H9 (cell line): ENCODE measurements at regions not wholly inside any gene's neighbourhood (a gene's known extent, or its start where the extent isn't known, plus 50 kb on each side); places are given as distances from the start of the nearest gene placed in this dataset.

Experiments used
- DNase-seq: peaks from one replicate; pipeline ENCODE4 v3.0.0-alpha.2; 2017
- H2AFZ ChIP-seq: one replicate; pipeline ENCODE4 v1.6.1; 2013; ENCODE audit warnings: mild to moderate bottlenecking, low read length, control low read depth, moderate library complexity
- H2AK5ac ChIP-seq: 2 replicates; pipeline ENCODE4 v1.6.1; 2013; ENCODE audit warnings: low read length, control low read depth, mixed read lengths; ENCODE audit not compliant: insufficient read length
- H2BK120ac ChIP-seq: one replicate; pipeline ENCODE4 v1.6.1; 2013; ENCODE audit warnings: low read depth, mild to moderate bottlenecking, low read length, control low read depth, inconsistent platforms; ENCODE audit not compliant: poor library complexity, severe bottlenecking
- H2BK12ac ChIP-seq: 2 replicates; pipeline ENCODE4 v1.6.1; 2013; ENCODE audit warnings: low read length, control low read depth, mixed read lengths, low read depth; ENCODE audit not compliant: insufficient read length
- H2BK15ac ChIP-seq: 2 replicates; pipeline ENCODE4 v1.6.1; 2013; ENCODE audit warnings: low read depth, low read length, control low read depth
- H2BK20ac ChIP-seq: one replicate; pipeline ENCODE4 v1.6.1; 2013; ENCODE audit warnings: low read depth, mild to moderate bottlenecking, low read length, control low read depth, inconsistent platforms; ENCODE audit not compliant: poor library complexity, severe bottlenecking
- H2BK5ac ChIP-seq: 2 replicates; pipeline ENCODE4 v1.6.1; 2013; ENCODE audit warnings: low read length, control low read depth, mixed read lengths; ENCODE audit not compliant: insufficient read length
- H3K14ac ChIP-seq: 2 replicates; pipeline ENCODE4 v1.6.1; 2013; ENCODE audit warnings: low read length, control low read depth; ENCODE audit not compliant: insufficient read depth
- H3K18ac ChIP-seq: 2 replicates; pipeline ENCODE4 v1.6.1; 2013; ENCODE audit warnings: low read depth, mild to moderate bottlenecking, mixed read lengths, low read length, control low read depth; ENCODE audit not compliant: insufficient read length
- H3K23ac ChIP-seq: 2 replicates; pipeline ENCODE4 v1.6.1; 2013; ENCODE audit warnings: low read length, control low read depth, mixed read lengths, low read depth; ENCODE audit not compliant: insufficient read length
- H3K23me2 ChIP-seq: 2 replicates; pipeline ENCODE4 v1.6.1; 2013; ENCODE audit warnings: low read depth, mild to moderate bottlenecking, mixed read lengths, low read length, control low read depth; ENCODE audit not compliant: insufficient read length, poor library complexity, severe bottlenecking
- H3K27ac ChIP-seq: 2 replicates; pipeline ENCODE4 v1.5.1; 2013; ENCODE audit warnings: low read length, control low read depth, mixed read lengths, low read depth; ENCODE audit not compliant: insufficient read length
- H3K27me3 ChIP-seq: 2 replicates; pipeline ENCODE4 v1.6.1; 2013; ENCODE audit warnings: low read length, control low read depth, inconsistent platforms; ENCODE audit not compliant: insufficient read depth
- H3K4ac ChIP-seq: 2 replicates; pipeline ENCODE4 v1.6.1; 2013; ENCODE audit warnings: low read depth, mild to moderate bottlenecking, control low read depth, inconsistent platforms, low read length, moderate library complexity
- H3K4me1 ChIP-seq: 2 replicates; pipeline ENCODE4 v1.6.1; 2013; ENCODE audit warnings: low read length, control low read depth, inconsistent platforms; ENCODE audit not compliant: insufficient read depth
- H3K4me2 ChIP-seq: 2 replicates; pipeline ENCODE4 v1.6.1; 2013; ENCODE audit warnings: low read length, control low read depth, mixed read lengths; ENCODE audit not compliant: insufficient read length, insufficient read depth
- H3K56ac ChIP-seq: 2 replicates; pipeline ENCODE4 v1.6.1; 2013; ENCODE audit warnings: low read depth, mild to moderate bottlenecking, mixed read lengths, low read length, control low read depth; ENCODE audit not compliant: insufficient read length
- H3K79me1 ChIP-seq: 2 replicates; pipeline ENCODE4 v1.6.1; 2013; ENCODE audit warnings: low read depth, mild to moderate bottlenecking, moderate library complexity, low read length, control low read depth, inconsistent platforms; ENCODE audit not compliant: insufficient read depth, poor library complexity, severe bottlenecking
- H3K79me2 ChIP-seq: 2 replicates; pipeline ENCODE4 v1.6.1; 2013; ENCODE audit warnings: low read length, control low read depth, inconsistent platforms; ENCODE audit not compliant: insufficient read depth
- H3K9ac ChIP-seq: 2 replicates; pipeline ENCODE4 v1.6.1; 2013; ENCODE audit warnings: low read length, control low read depth, mixed read lengths; ENCODE audit not compliant: insufficient read length; ENCODE audit errors: extremely low read depth
- H3K9me3 ChIP-seq: one replicate; pipeline ENCODE4 v1.6.1; 2013; ENCODE audit warnings: low read depth, low read length, inconsistent platforms; ENCODE audit not compliant: control insufficient read depth
- H3T11ph ChIP-seq: one replicate; pipeline ENCODE4 v1.6.1; 2013; ENCODE audit warnings: mild to moderate bottlenecking, low read length, control low read depth, inconsistent platforms
- H4K20me1 ChIP-seq: one replicate; pipeline ENCODE4 v1.6.1; 2013; ENCODE audit not compliant: control insufficient read depth, insufficient read length, insufficient read depth
- H4K5ac ChIP-seq: 2 replicates; pipeline ENCODE4 v1.6.1; 2013; ENCODE audit warnings: low read depth, mild to moderate bottlenecking, mixed read lengths, low read length, control low read depth; ENCODE audit not compliant: insufficient read length
- H4K8ac ChIP-seq: replicated peaks from 2 replicates; pipeline ENCODE4 v1.6.1; 2013; ENCODE audit warnings: low read length, control low read depth, mixed read lengths, low read depth; ENCODE audit not compliant: insufficient read length
- H4K91ac ChIP-seq: 2 replicates; pipeline ENCODE4 v1.6.1; 2013; ENCODE audit warnings: low read depth, mild to moderate bottlenecking, moderate library complexity, mixed read lengths, low read length, control low read depth; ENCODE audit not compliant: insufficient read length
- H3K27ac Mint-ChIP-seq, 3 experiments: 2 replicates in 2 of 3; 3 replicates in 1 of 3; pipeline ENCODE4 v1.8.0; 2020 to 2021; ENCODE audit warnings: mixed read lengths in 3 of 3, mild to moderate bottlenecking in 1 of 3, moderate library complexity in 1 of 3
- H3K27me3 Mint-ChIP-seq: 2 replicates; pipeline ENCODE4 v1.8.0; 2021; ENCODE audit warnings: low read depth, mild to moderate bottlenecking, moderate library complexity, mixed read lengths
- H3K36me3 Mint-ChIP-seq, 3 experiments: 2 replicates in 2 of 3; 3 replicates in 1 of 3; pipeline ENCODE4 v1.8.0; 2020 to 2021; ENCODE audit warnings: low read depth in 3 of 3, mixed read lengths in 3 of 3; ENCODE audit not compliant: insufficient read depth in 1 of 3
- H3K4me1 Mint-ChIP-seq, 2 experiments: 2 replicates each; pipeline ENCODE4 v1.8.0; 2020; ENCODE audit warnings: mixed read lengths in 2 of 2
- H3K4me3 Mint-ChIP-seq, 2 experiments: 2 replicates in 1 of 2; 3 replicates in 1 of 2; pipeline ENCODE4 v1.8.0; 2020 to 2021; ENCODE audit warnings: mild to moderate bottlenecking in 2 of 2, mixed read lengths in 2 of 2, moderate library complexity in 1 of 2
- H3K9me3 Mint-ChIP-seq, 2 experiments: 2 replicates in 1 of 2; 3 replicates in 1 of 2; pipeline ENCODE4 v1.8.0; 2020; ENCODE audit warnings: mild to moderate bottlenecking in 2 of 2, mixed read lengths in 2 of 2, moderate library complexity in 1 of 2
- WGBS: extraction: QIAGEN DNeasy Blood & Tissue Kit; methylation state at CpG from one replicate; pipeline ENCODE4 v1.1.7; 2013; ENCODE audit warnings: missing lambda C conversion rate, low lambda C conversion rate, mixed read lengths; ENCODE audit not compliant: insufficient read length; ENCODE audit errors: extremely low coverage; 5-methylcytosine and 5-hydroxymethylcytosine counted together
- TF ChIP-seq, protein P1 (sequence below): fragments of 200-600 bp; sonication (generic); conservative IDR thresholded peaks from 3 replicates; pipeline ENCODE4 v1.8.0; 2021; ENCODE audit warnings: antibody characterized with exemption, mild to moderate bottlenecking

DNA sequence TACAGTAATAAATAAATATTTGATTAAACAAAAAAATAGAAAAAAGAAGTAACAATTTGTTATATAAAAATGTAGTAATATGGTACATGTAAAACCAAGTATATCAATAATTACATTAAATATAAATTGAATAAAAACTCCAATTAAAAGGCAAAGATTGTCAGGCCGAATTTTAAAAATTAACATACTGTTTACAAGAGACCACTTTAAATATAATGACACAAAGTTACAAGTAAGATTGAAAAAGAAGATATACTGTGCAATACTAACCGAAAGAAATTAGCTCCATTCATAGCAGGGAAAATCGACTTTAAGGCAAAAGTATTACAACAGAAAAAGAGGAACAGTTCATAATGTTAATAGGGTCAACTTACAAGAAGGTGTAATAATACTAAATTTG lies 571.5 kb upstream of the ARID1B start:
- Histone ChIP-seq H3K18ac (no peak overlapping the region), H4K20me1 (no peaks in the 10 kb centered on the region), H4K5ac (no peak overlapping the region), H2AFZ (no peak overlapping the region), H3K79me2 (no peaks in the 10 kb centered on the region), H3K56ac (no peak overlapping the region), H3K4ac (no peak overlapping the region), H2AK5ac (no peak overlapping the region), H2BK12ac (no peak overlapping the region), H3K9me3 (no peaks in the 10 kb centered on the region), H4K91ac (no peak overlapping the region), H3K23me2 (no peaks in the 10 kb centered on the region), H3K9ac (no peak overlapping the region), H3K23ac (no peak overlapping the region), H4K8ac (no peak overlapping the region), H3K4me1 (no peaks in the 10 kb centered on the region), H3K79me1 (no peaks in the 10 kb centered on the region), H3T11ph (no peak overlapping the region), H3K27me3 (no peaks in the 10 kb centered on the region), H2BK5ac (no peak overlapping the region), H3K27ac (no peak overlapping the region), H3K14ac (no peak overlapping the region), H3K4me2 (no peak overlapping the region), H2BK20ac (no peak overlapping the region), H2BK120ac (no peak overlapping the region), H2BK15ac (no peak overlapping the region)
- H3K4me1 Mint-ChIP-seq: no peaks in the 10 kb centered on the region
- no peak overlapping the region for H3K27ac Mint-ChIP-seq
- whole genome bisulfite sequencing: no CpG with 5 or more reads among the region's 3 CpGs
- no peak overlapping the region for H3K4me3 Mint-ChIP-seq
- DNase-seq: no peak
- H3K9me3 Mint-ChIP-seq: peaks cover 7 to 12% of the 10 kb centered on the region in 2 experiments; a peak in 4 of 5 replicates
- TF ChIP-seq, protein P1, sequence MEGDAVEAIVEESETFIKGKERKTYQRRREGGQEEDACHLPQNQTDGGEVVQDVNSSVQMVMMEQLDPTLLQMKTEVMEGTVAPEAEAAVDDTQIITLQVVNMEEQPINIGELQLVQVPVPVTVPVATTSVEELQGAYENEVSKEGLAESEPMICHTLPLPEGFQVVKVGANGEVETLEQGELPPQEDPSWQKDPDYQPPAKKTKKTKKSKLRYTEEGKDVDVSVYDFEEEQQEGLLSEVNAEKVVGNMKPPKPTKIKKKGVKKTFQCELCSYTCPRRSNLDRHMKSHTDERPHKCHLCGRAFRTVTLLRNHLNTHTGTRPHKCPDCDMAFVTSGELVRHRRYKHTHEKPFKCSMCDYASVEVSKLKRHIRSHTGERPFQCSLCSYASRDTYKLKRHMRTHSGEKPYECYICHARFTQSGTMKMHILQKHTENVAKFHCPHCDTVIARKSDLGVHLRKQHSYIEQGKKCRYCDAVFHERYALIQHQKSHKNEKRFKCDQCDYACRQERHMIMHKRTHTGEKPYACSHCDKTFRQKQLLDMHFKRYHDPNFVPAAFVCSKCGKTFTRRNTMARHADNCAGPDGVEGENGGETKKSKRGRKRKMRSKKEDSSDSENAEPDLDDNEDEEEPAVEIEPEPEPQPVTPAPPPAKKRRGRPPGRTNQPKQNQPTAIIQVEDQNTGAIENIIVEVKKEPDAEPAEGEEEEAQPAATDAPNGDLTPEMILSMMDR: no peak
- H3K27me3 Mint-ChIP-seq: no peaks in the 10 kb centered on the region; the same call in 1 of the 2 replicates
- peaks cover 0 to 15% (median 2%) of the 10 kb centered on the region in 3 experiments; a peak in 4 of 7 replicates for H3K36me3 Mint-ChIP-seq
